B cell (primary cell): ENCODE measurements at regions not wholly inside any gene's neighbourhood (a gene's known extent, or its start where the extent isn't known, plus 50 kb on each side); places are given as distances from the start of the nearest gene placed in this dataset.

Experiments
- ATAC-seq: fragments of 200-7000 bp; cut with Tn5 transposase; one replicate; pipeline ENCODE4 v1.10.0; 2021; ENCODE audit warnings: low read depth, mild to moderate bottlenecking, moderate number of reproducible peaks, moderate library complexity
- CTCF ChIA-PET: fragments of 350-600 bp; sonication (Branson Sonifier 250); formaldehyde crosslinking; loops from one replicate; lab custom pipeline; 2021; ENCODE audit warnings: antibody characterized with exemption, inconsistent platforms; lab: Charles Lee
- POLR2A ChIA-PET: fragments of 350-600 bp; sonication (Branson Sonifier 250); formaldehyde crosslinking; loops from one replicate; lab custom pipeline; 2021; ENCODE audit warnings: antibody characterized with exemption; lab: Charles Lee
- DNase-seq: peaks from one replicate; pipeline ENCODE4 v3.0.0; 2013
- H2AFZ ChIP-seq: 2 replicates; pipeline ENCODE4 v1.6.1; 2012; ENCODE audit warnings: mild to moderate bottlenecking, low read depth, low read length; ENCODE audit not compliant: insufficient read depth, poor library complexity, severe bottlenecking
- H3K27ac ChIP-seq, 2 donors: 1 replicate in 1 of 2; 2 replicates in 1 of 2; pipeline ENCODE4 v1.5.1; 2012 to 2013; ENCODE audit warnings: low read length in 2 of 2, mild to moderate bottlenecking in 2 of 2, moderate library complexity in 1 of 2
- H3K27me3 ChIP-seq, 4 experiments: fragments of 200-600 bp in 1 of 4; sonication (generic) in 1 of 4; replicated peaks in 1 of 4; 1 replicate in 2 of 4; 2 replicates in 2 of 4; pipeline versions ENCODE4 v1.6.1 to v1.7.0; 2013 to 2016; ENCODE audit warnings: low read length in 3 of 4, mild to moderate bottlenecking in 2 of 4, mixed read lengths in 1 of 4, moderate library complexity in 1 of 4; ENCODE audit not compliant: insufficient read depth in 4 of 4, control insufficient read depth in 3 of 4; ENCODE audit errors: control extremely low read depth in 1 of 4
- H3K36me3 ChIP-seq, 2 experiments: replicated peaks in 1 of 2; 1 replicate in 1 of 2; 2 replicates in 1 of 2; pipeline versions ENCODE4 v1.6.1 to v1.7.1; 2013; ENCODE audit warnings: low read length in 1 of 2; ENCODE audit not compliant: insufficient read depth in 2 of 2, control insufficient read depth in 1 of 2; ENCODE audit errors: control extremely low read depth in 1 of 2, extremely low read depth in 1 of 2
- H3K4me1 ChIP-seq, 2 donors: fragments of 200-600 bp in 1 of 2; sonication (generic) in 1 of 2; 1 replicate in 1 of 2; 2 replicates in 1 of 2; pipeline versions ENCODE4 v1.5.1 to v1.6.1; 2013 to 2017; ENCODE audit warnings: low read length in 2 of 2; ENCODE audit not compliant: control insufficient read depth in 2 of 2, insufficient read depth in 2 of 2
- H3K4me2 ChIP-seq: replicated peaks from 2 replicates; pipeline ENCODE3; 2012; ENCODE audit warnings: mild to moderate bottlenecking, low read depth, low read length; ENCODE audit not compliant: poor library complexity, severe bottlenecking
- H3K4me3 ChIP-seq, 5 experiments: fragments of 200-600 bp in 1 of 5; sonication (generic) in 1 of 5; 1 replicate in 3 of 5; 2 replicates in 2 of 5; pipeline versions ENCODE4 v1.5.1 to v1.7.0; 2011 to 2016; ENCODE audit warnings: low read length in 4 of 5, mild to moderate bottlenecking in 4 of 5, low read depth in 2 of 5, control low read depth in 1 of 5, moderate library complexity in 1 of 5; ENCODE audit not compliant: insufficient read depth in 1 of 5; ENCODE audit errors: control extremely low read depth in 1 of 5, extremely low read depth in 1 of 5
- H3K79me2 ChIP-seq: fragments of 200-600 bp; sonication (generic); one replicate; pipeline ENCODE4 v1.6.0; 2016; ENCODE audit warnings: low read length; ENCODE audit not compliant: control insufficient read depth, insufficient read depth
- H3K9ac ChIP-seq: fragments of 200-600 bp; sonication (generic); 2 replicates; pipeline ENCODE4 v1.6.1; 2017; ENCODE audit warnings: mild to moderate bottlenecking, low read length, moderate library complexity
- H3K9me3 ChIP-seq, 3 donors: one replicate each; pipeline versions ENCODE4 v1.6.1 to v1.7.1; 2013; ENCODE audit warnings: low read length in 2 of 3; ENCODE audit not compliant: control insufficient read depth in 2 of 3, insufficient read depth in 1 of 3; ENCODE audit errors: control extremely low read depth in 1 of 3
- H4K20me1 ChIP-seq: 2 replicates; pipeline ENCODE4 v1.6.0; 2012; ENCODE audit warnings: mild to moderate bottlenecking, low read length; ENCODE audit not compliant: insufficient read depth, control insufficient read depth, poor library complexity, severe bottlenecking
- H3K27ac Mint-ChIP-seq: one replicate; pipeline ENCODE4 v1.8.0; 2021; ENCODE audit warnings: mixed read lengths
- H3K27me3 Mint-ChIP-seq: one replicate; pipeline ENCODE4 v1.8.0; 2021; ENCODE audit warnings: mixed read lengths
- H3K4me1 Mint-ChIP-seq: one replicate; pipeline ENCODE4 v1.8.0; 2021; ENCODE audit warnings: mixed read lengths
- H3K4me3 Mint-ChIP-seq: one replicate; pipeline ENCODE4 v1.8.0; 2021; ENCODE audit warnings: mixed read lengths
- H3K9me3 Mint-ChIP-seq: one replicate; pipeline ENCODE4 v1.8.0; 2022; ENCODE audit warnings: mixed read lengths; ENCODE audit not compliant: insufficient read depth
- EZH2 ChIP-seq: IDR thresholded peaks from 2 replicates; pipeline ENCODE4 v1.6.1; 2012; ENCODE audit warnings: borderline replicate concordance, low read depth, mild to moderate bottlenecking, moderate library complexity, low read length; ENCODE audit not compliant: insufficient read depth, poor library complexity, severe bottlenecking
- WGBS: methylation state at CpG from one replicate; pipeline ENCODE4 v1.1.5; 2013; ENCODE audit warnings: missing lambda C conversion rate; ENCODE audit not compliant: insufficient coverage; 5-methylcytosine and 5-hydroxymethylcytosine counted together
- intact Hi-C: fragments of 100-400 bp; cut with micrococcal nuclease; formaldehyde crosslinking; loops from one replicate; pipeline ENCODE4 v1.10.0; 2022
- TF ChIP-seq, protein P1 (sequence below): fragments of 200-600 bp; IDR thresholded peaks from one replicate; pipeline ENCODE4 v1.8.0; 2022; ENCODE audit warnings: antibody characterized with exemption, mild to moderate bottlenecking

DNA sequence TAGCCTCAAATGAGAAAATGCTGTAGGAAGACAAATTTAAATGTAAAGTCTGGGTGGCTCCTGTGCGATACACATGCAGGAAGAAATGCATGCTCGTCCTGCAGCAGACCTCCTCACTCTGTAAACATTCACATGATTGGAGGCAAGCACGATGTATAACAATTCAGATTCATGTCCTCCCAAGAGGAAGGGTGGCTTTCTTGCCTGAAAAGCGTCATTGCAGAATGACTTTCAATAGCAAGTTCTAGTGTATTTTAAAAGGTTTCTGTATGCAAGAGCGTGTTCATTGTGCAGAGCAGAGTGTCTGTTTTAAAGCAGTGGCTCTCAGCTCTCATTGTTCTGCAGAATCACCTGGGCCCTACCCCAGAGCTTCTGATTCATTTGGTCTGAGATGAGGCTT lies 170.3 kb upstream of the CELF2 start:
- no peak overlapping the region for H3K27ac Mint-ChIP-seq

GRCh38 chr10:10848488-10849111 lies 169.1 kb upstream of the CELF2 start:
- Histone ChIP-seq H3K4me3 (no peak overlapping the region), H2AFZ (no peak overlapping the region), H3K4me1 (no peaks in the 10 kb centered on the region), H3K27me3 (peaks cover 0 to 4% (median 1%) of the 10 kb centered on the region in 4 experiments), H3K9me3 (no peaks in the 10 kb centered on the region), H3K9ac (no peak overlapping the region), H4K20me1 (no peaks in the 10 kb centered on the region), H3K36me3 (no peaks in the 10 kb centered on the region), H3K4me2 (no peak overlapping the region), H3K79me2 (no peaks in the 10 kb centered on the region), H3K27ac (no peak overlapping the region)
- DNase-seq (no peak), ATAC-seq (no peak)
- Mint-ChIP-seq H3K27ac (no peak overlapping the region), H3K27me3 (peaks cover 34% of the 10 kb centered on the region), H3K4me3 (no peak overlapping the region), H3K9me3 (no peaks in the 10 kb centered on the region), H3K4me1 (no peaks in the 10 kb centered on the region)
- no peak for TF ChIP-seq EZH2
- TF ChIP-seq, protein P1, sequence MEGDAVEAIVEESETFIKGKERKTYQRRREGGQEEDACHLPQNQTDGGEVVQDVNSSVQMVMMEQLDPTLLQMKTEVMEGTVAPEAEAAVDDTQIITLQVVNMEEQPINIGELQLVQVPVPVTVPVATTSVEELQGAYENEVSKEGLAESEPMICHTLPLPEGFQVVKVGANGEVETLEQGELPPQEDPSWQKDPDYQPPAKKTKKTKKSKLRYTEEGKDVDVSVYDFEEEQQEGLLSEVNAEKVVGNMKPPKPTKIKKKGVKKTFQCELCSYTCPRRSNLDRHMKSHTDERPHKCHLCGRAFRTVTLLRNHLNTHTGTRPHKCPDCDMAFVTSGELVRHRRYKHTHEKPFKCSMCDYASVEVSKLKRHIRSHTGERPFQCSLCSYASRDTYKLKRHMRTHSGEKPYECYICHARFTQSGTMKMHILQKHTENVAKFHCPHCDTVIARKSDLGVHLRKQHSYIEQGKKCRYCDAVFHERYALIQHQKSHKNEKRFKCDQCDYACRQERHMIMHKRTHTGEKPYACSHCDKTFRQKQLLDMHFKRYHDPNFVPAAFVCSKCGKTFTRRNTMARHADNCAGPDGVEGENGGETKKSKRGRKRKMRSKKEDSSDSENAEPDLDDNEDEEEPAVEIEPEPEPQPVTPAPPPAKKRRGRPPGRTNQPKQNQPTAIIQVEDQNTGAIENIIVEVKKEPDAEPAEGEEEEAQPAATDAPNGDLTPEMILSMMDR: no peak
- intact Hi-C loops: no loop called here
- ChIA-PET CTCF (no interaction called here), POLR2A (no interaction called here)
- WGBS: 80% methylated on average over 5 of the region's 13 CpGs

More for the DNA sequence above, 170.3 kb upstream of the CELF2 start:
- no peaks in the 10 kb centered on the region for H3K4me1 ChIP-seq
- peaks cover 32% of the 10 kb centered on the region for H3K27me3 Mint-ChIP-seq
- no peak overlapping the region for H3K4me2 ChIP-seq
- intact Hi-C loops: no loop called here
- no peak overlapping the region for H2AFZ ChIP-seq
- H3K36me3 ChIP-seq: no peaks in the 10 kb centered on the region
- TF ChIP-seq, protein P1: no peak
- no peak for TF ChIP-seq EZH2
- no peak overlapping the region for H3K9ac ChIP-seq
- WGBS: 90% methylated on average over 3 of the region's 5 CpGs
- no peaks in the 10 kb centered on the region for H4K20me1 ChIP-seq
- peaks cover 0 to 4% (median 1%) of the 10 kb centered on the region in 4 experiments for H3K27me3 ChIP-seq
- no peak for ATAC-seq
- no peak overlapping the region for H3K4me3 ChIP-seq
- DNase-seq: no peak
- H3K79me2 ChIP-seq: no peaks in the 10 kb centered on the region
- H3K9me3 ChIP-seq: no peaks in the 10 kb centered on the region
- H3K9me3 Mint-ChIP-seq: no peaks in the 10 kb centered on the region
- H3K27ac ChIP-seq: no peak overlapping the region
- POLR2A ChIA-PET: interaction anchor here (0.6 kb wide), 1 partner anchor 32 kb away, joined by 8 read pairs; no protein-coding TSS in a partner anchor
- no peaks in the 10 kb centered on the region for H3K4me1 Mint-ChIP-seq
- no peak overlapping the region for H3K4me3 Mint-ChIP-seq
- CTCF ChIA-PET: no interaction called here
